NCI-H1092 (cell line): ENCODE measurements at regions not wholly inside any gene's neighbourhood (a gene's known extent, or its start where the extent isn't known, plus 50 kb on each side); places are given as distances from the start of the nearest gene placed in this dataset.

Source experiments
- DNase-seq: peaks from one replicate; lab custom pipeline; 2025; lab: John Stamatoyannopoulos, UW

DNA sequence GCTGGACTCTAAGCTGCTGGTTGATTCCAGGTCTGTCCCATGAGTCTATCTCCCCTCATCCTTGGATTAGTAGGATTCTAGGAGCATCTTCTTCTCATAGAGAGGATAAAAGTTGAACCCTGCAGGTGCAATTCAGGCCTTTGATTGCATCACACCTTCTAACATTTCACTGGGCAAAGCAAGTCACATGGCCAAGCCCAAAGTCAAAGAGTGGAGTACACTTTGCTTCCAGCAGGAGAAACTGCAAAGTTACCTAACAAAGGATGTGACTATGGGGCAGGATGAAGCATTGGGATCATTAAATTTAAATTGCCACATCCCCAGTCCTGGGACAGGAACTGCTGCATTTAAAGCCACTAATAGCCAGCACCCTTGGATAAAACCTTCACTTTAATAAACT, 51.0 kb upstream of the EGFLAM start:
- no peak for DNase-seq

DNA sequence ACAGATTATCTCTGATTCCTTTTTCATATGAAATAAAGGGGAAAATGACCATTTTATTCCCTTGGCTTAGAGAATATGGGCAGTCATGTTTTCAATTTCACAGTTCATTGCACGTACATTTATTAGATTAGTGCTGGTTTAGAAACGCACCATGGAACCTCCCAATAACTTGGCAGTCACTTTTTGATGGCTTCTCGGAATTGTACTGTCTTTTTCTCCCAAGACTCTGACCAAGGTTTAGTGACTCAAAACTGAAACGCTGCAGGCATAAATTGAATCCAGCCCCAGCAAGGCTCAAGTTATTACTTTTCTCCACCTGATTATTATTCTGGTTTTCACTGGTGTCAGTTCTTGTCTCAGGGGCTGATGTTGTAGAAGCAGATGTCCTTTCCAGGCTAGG, 55.6 kb upstream of the EGFLAM start:
- no peak for DNase-seq

DNA sequence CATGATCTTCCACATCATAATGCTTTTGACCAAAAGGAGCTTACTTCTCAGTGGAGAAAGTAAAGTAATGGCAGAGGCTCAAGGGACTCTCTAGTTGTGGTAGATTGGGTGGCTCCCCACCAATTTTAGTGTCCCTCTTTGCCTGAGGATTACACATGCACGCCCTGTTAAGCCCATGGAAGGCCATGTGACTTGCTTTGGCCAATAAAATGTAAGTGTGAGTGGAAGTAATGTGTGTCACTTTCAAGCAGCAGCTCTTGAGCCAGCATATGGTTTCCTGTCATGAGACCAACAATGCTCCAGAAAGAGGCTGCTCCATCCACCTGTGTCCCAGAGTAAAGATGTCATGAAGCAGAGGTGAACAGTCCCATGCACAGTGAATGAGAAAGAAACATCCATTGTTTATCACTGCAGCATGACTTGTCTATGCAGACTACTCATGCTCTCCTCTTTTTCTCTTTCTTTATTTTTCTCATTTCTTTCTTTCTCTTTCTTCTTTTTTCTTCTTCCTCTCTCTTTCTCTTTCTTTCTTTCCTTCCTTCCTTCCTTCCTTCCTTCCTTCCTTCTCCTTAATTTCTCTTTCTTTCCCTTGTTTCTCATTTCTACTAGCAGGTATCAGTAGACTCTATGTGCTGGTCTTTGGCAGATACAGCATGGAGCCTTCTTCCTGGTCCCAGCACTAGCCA, 57.3 kb upstream of the EGFLAM start:
- no peak for DNase-seq

DNA sequence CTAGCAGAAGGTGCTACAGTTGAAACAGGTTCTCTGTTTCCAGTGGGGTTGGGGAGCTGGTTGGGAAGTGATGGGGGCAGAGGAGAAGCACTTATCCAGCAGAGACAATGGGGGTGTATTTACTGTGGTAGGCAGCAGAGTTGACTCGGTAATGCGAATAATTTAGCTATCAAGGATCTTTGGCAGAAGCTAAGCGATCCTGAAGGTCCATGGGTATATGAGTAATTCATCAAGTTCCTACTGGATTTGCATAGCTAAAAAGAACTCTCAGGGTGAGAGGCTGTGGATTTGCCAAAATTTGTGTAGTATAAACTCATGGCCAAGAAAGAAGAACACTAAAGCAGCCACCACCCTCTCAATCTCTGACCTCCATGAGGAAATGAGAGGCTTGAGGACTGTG, 61.2 kb upstream of the EGFLAM start:
- DNase-seq = no peak

DNA sequence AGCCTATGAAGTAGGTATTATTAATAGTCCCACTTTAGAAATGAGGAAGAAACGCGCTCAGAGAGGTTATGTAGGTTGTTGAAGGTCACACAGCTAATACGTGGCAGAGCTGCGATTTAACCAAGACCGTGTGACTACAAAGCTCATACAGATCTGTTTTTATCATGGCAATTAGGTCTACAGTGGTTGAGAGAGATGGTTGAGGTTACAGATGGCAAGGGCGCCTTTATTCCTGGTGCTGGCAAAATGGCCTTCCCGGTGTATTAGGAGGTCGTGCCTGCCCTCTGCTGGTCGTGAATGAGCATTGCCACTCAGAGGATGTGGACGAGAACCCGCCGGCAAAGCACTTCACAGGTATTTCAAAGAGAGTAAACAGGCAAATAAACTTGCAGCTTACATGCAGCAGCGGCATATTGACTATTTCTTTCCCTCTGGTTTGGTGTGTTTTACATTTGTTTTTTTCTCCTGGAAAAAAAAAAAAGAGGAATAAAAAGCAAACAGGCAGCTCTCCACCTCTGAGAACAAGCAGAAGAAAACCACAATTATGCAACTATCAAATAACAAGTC, 65.3 kb upstream of the EGFLAM start:
- DNase-seq = peak; percentile 48

DNA sequence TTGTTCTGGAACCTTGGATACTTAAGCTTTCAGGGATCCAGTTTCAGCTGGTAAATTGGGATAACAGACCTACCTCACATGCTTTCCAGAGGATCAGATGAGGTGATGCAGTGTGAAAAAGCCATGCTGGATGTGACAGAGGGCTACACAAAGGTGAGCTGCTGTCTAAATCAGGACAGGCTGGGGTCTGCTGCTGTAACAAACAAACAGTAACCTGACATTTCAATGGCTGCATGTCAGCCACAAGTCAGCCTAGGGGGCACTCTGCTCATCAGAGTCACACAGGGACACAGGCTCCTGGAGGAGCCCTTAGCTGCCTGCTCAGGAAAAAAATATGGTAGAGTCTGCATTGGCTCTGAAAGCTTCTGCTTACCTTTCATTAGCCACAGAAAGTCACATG, 66.7 kb upstream of the EGFLAM start:
- no peak for DNase-seq

DNA sequence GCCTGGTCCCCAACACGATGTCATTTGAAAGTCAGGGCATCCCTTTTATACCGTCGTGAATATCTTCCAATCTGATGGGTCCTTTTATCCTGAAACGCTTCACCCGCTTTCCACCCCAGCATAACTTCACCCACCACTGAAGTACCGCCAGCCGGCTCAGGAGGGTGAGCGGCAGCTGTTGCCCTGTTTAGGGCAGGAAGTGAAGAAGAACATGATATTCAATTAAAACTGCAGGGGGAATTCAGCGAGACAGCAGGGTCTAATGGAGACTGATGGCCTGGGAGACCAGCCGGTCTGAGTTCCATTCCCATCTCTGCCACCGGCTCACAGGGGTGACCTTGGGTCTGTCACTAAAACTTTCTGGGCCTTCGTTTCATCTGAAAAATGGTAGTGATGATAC, 68.2 kb upstream of the EGFLAM start:
- DNase-seq = no peak

DNA sequence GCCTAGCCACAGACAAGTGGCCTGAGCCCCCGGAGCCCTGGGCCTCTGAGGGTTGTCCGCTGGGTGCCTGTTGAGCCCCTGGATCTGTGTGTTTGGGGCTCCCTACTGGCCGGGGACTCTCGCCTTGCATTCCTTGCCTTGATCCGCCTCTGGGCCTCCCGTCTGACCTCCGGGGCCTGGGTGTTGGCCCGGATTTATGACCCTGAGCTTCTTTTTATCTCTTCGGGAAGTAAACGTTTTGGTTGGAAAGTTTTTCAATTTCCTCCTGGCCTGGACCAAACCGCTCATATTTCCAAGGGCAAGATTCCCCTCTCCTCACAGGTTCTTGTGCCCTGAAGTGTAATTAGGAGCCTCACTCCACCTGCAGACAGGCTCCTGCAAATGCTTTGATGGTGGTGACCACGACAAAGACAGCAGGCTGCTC, 69.3 kb upstream of the EGFLAM start:
- no peak for DNase-seq

DNA sequence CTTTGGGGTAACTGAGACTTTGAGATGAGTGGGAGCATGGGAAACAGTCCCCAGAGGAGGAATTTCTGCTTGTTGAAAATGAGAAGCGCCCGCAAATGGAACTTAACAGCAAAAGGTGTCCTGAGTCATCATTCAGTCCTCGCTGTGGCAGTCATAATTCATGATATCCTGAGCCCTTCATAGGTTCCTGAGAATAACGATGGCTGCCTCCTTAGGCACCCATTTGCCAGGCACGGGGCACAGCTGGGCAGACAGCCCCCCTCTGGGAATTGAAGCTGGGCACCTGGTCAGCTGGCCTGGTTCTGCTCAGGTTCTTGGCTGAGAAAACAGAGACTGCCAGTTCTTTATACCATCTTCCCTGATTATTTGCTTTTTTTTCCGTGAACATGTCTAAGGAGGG, 69.8 kb upstream of the EGFLAM start:
- DNase-seq = no peak

DNA sequence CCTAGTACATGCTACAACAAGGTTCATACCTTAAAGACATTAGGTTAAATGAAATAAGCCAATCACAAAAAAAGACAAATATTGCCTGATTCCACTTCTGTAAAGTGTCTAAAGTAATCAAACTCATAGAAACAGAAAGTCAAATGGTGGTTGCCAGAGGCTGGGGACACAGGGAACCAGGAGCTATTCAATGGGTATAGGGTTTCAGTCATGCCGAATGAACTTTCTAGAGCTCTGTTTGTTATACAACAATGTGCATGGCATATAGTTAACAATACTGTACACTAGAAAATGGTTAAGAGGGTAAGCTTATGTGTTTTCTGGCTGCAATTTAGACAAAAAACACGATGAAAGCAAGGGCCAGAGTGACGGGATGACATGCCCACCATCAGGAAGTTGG, 70.8 kb upstream of the EGFLAM start:
- no peak for DNase-seq

DNA sequence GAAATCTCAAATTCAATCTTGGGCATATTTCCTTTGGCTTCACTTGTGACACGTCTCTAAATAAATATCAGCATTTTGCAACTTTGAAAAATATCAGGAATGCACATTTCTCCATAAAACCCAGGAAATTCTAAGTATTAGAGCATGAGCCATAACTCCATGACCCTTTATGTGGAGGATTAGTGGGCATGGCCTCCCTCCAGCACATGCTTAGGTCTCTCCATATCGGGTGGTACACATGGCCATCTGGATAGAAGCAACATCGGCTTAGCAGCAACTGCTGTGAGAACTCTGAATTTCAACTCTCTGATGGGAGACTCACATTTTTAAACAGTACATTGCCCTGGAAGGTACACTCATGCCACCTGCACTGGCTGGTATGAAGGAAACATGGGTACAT, 73.7 kb upstream of the EGFLAM start:
- DNase-seq = no peak

DNA sequence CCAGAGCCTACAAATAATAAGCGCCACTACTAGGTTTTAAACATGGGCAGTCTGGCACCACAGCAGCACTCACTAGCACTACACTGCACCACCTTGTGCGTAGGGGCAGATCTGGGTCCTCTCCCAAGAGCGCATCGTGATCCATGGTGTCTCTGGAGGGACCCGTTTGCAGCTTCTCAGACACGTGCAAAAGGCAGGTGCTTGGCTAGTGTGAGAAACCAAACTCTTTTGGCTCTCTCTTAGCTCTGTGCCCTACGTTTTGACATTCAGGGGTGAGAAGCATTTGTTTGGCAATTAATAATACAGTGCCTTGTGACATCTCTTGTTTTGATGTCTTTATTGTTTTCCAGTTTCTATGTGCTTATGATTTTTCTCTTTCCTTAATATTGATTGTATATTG, 75.4 kb upstream of the EGFLAM start:
- DNase-seq = no peak

DNA sequence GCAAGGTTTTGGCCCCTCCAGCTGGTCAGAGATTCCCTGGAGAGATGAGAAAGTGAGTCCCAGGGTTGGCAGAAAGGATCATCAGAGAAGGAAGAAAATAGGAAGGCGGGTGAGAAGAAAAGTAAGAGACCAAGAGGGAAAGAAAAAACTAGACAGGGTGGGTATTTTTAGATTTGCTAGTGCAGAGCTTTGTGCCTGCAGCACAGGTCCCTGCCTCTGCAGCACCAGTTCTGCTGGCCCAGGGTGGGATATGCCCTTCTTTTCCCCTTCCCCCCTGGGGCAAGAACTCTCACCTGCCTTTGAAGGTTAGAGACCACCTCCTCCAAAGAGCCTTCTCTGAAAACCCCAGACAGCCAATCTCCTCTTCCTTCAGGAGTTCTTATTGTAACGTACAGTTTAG, 90.3 kb upstream of the EGFLAM start:
- DNase-seq = no peak

DNA sequence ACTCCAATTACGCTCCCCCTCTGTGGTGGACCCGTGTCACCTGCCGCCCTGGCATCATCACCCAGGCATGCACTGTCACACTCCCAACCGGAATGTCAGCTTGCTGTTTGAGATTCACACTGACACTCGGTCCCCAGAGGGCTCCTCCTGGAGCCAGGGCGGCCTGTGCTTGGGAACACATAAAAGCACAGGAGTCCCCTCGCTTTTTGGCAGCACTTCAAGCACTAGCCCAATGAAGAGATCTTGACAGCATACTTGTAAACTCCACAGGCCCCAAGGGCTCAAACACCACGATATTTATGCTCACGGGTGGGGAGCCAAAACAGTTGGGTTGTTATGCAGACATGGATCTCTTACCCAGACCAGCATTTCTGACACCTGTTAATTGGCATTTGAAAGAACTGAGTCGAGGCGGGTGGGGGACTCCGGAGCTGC, 90.8 kb upstream of the EGFLAM start:
- no peak for DNase-seq

DNA sequence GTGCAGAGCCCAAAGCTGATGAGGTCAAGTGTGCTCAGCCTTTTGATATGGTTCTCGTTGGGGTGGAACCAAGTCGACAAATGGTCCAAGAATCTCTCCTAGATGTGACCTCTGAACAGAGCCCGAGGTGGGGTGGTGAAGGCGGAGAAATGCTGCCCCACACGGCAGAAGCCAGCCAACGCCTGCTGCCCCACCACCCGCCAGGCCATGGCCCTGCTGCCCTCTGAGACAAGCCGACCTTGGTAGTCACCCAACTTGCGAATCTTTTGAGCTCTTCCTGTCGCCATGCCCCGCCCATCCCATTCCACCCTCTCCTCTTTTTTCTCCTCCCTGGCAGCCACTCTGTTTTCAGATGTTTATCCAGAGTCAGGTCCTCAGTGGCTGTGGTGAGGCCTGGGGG, 91.5 kb upstream of the EGFLAM start:
- no peak for DNase-seq

DNA sequence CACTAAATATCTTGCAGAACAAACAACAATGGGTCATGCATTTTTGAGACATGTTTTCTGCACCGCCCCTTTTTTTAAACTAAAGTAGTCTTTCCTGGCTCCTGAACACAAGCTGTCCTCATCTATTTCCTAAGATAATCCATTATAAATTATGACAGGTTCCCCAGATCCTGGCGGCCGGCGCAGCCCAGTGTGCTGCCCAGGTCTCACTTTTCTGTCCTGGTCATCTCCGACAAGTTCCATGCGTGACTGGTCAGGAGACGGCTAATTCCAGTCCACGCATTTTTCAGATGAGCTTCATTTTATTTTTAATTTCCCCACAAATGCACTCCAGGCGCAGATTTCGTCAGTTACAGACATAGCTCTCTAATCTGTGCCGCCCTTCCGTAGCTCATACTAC, 92.9 kb upstream of the EGFLAM start:
- no peak for DNase-seq

DNA sequence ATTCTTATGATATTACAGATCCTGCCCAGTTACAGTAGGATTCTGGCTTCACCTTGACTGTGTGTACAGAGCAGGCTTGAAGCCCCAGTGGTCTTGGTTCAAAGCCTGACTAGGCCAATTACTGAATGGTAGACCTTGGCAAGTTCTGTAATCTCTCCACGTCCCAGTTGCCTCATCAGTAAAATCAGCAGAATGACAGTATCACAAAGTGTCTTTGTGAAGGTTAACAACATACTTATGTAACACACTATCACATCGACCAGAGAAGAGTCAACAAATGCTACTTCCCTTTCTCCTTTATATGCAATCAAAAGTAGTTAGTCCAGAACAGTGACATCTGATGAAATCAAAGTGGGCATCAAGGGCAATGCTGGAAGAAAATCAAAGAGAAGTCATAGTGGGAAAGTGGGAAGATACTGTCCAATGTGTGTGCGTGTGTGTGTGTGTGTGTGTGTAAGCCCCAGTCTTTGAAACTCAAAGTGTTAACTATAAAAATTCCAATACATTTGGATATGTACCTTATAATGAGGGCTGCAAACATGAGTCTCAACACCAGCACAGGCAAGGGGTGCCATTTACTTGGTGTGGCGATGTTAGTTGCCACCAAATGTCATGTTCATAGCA, 93.5 kb upstream of the EGFLAM start:
- DNase-seq = no peak

DNA sequence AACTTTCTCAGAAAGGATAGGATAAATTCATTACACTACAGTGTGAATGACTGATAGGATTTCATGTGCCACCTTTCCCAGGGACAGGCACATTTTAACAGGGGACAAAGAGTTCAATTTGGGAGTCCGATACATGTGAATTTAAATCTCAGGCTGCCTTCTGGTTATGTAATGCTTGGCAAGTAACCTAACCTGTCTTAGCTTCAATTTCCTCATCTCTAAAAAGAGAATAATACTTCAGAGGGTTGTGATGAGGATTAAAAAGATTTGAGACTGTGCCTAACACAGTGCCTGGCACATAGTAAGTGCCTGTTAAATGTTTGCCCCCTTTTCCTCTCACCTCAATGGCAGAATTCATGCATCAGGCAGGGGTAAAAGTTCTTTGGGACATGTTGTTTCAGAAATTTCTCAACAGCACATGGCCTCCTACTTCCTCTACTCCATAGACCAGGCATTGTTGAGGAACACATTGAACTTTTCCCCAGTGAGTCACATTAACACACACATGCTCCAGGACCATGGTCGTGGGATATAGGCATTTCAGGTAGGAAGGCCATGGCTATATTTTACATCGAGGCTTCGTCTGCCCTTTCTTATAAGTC, 94.6 kb upstream of the EGFLAM start:
- no peak for DNase-seq

DNA sequence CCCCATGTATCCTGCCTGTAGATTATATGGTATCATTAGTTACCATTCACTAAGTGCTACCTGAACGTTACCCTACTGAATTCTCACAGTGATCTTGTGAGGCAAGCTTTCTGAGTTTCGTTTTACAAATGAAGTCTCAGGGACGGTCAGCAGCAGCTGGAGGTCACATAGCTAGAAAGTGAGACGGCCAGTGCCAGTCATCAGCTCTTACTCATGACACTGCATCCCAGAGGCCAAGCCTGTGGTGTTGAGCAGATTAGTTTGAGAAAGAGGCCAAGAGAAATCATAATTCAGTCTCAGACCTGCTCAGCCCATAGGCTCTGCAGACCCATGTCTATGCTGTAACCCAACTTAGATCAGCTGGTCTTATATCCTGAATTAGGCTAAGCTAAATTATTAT, 95.7 kb upstream of the EGFLAM start:
- DNase-seq = no peak

DNA sequence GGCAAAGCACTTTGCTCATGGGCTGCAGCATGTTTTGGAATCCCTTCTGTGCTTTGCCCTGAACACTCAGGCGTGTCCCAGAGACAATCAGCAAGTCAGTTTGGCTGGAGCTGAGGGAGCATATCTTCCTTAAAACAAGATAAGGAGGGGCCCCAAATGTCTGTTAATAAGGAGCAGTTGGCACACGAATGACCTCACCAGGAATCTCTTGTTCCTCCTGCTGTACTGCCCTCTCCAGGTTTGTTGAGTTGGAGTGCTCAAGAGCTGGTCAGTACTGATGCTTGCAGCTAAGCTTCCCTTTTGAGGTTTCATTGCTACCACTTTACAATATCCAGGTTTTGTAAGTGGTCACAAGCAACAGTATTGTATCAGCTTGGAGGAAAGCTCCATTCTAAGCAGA, 101.3 kb upstream of the EGFLAM start:
- DNase-seq = no peak

DNA sequence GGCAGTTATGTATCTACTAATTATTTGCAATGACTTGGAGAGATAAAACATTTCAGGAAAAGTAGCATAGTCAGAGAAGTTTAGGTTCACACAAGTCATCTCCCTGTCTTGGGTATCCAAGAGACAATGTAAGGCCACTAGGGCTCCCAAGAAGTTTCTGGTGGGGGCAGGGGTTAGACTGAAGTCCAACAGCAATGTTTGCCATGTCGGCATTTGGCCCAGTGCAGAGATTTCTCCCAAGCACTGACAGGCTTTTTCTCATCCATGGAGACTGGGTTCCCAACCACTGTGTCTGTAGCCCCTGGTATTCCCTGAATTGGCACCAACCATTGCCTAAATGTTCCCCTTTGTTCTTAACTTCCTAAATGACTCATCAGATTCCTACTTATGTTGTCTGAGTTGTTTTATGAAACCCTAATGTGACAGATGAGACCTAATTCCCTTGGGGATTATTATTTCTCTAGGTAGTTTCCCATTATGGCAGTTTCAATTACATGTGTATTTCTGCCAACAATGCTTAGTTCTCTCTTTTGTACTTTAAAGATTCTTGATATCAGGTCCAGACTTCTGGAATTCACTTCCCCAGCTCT, 103.6 kb upstream of the EGFLAM start:
- DNase-seq = no peak

DNA sequence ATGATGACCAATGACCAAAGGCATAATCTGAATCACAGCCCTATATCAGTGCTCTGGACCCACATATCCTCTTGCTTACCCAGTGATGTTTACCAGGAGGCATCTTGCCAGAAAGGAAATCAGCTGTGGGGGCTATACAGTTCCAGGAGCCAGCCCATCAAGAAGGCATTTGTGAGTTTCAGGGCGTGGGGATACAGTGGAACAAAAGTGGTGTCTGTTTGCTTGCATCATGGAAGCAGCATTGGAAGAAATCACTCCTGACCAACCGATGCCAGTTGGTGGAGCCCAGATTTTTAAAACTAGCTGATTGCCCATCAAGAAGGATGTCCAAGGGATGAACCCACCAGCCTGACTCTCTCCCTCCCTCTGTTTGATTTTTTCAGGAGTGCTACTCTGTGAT, 106.5 kb upstream of the EGFLAM start:
- DNase-seq = no peak

DNA sequence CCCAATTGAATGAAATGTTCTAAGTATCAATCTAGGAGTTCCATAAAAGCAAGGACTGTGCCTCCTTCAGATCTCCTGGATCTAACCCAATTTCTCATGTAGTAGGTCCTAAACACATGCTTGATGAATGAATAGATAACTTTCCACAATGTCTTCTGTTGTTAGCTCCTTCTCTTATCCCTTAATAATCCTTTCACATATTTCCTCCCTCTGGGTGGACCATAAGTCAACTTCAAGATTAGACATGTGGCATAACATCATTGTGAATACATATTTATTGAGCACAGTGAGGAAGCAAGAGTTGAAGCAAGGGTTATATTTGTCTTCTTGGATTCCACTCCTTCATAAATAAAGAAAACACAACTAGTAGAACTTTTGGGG, 108.6 kb upstream of the EGFLAM start:
- no peak for DNase-seq
